ENCODE measurements at regions not wholly inside any gene's neighbourhood (a gene's known extent, or its start where the extent isn't known, plus 50 kb on each side); places are given as distances from the start of the nearest gene placed in this dataset.
"Not testable (repeated sequence)": the region's sequence is repeated elsewhere in the genome, so short reads cannot be mapped to it uniquely, and the experiment has no call there.

- Histone ChIP-seq H3K27ac (ENCODE audit: low read depth, low read length) (peak overlapping the region; percentile 99), H3K4me2 (ENCODE audit: insufficient read depth, low read length) (peak overlapping the region; percentile 86), H3K4me3 (ENCODE audit: insufficient read depth, low read length) (peak overlapping the region; percentile 60), H4K20me1 (ENCODE audit: insufficient read depth, low read length) (no peaks in the 10 kb centered on the region), H2AFZ (ENCODE audit: low read length) (no peak overlapping the region), H3K27me3 (ENCODE audit: insufficient read depth, low read length) (no peaks in the 10 kb centered on the region), H3K9me3 (ENCODE audit: low read depth, low read length) (no peaks in the 10 kb centered on the region), H3K4me1 (ENCODE audit: insufficient read depth, low read length) (peaks cover 16% of the 10 kb centered on the region), H3K36me3 (ENCODE audit: insufficient read depth, low read length) (no peaks in the 10 kb centered on the region), H3K79me2 (ENCODE audit: insufficient read depth, low read length) (no peaks in the 10 kb centered on the region)
- DNase-seq (ENCODE audit: insufficient read length, low spot score, missing footprints), result no peak
- no peak for TF ChIP-seq CTCF (IDR thresholded peaks at IDR 0.05; ENCODE audit: extremely low read depth, low read depth, low read length)
Measured at GRCh38 chr21:38631206-38631605, 132.9 kb upstream of the ERG start.

- no peak overlapping the region for H2AFZ ChIP-seq (ENCODE audit: low read length)
- H3K27me3 ChIP-seq (ENCODE audit: insufficient read depth, low read length), result no peaks in the 10 kb centered on the region
- no peaks in the 10 kb centered on the region for H3K79me2 ChIP-seq (ENCODE audit: insufficient read depth, low read length)
- H3K27ac ChIP-seq (ENCODE audit: low read depth, low read length), result peak overlapping the region; percentile 99
- DNase-seq (ENCODE audit: insufficient read length, low spot score, missing footprints), result no peak
- no peaks in the 10 kb centered on the region for H3K36me3 ChIP-seq (ENCODE audit: insufficient read depth, low read length)
- H3K4me2 ChIP-seq (ENCODE audit: insufficient read depth, low read length), result peak overlapping the region; percentile 86
- H4K20me1 ChIP-seq (ENCODE audit: insufficient read depth, low read length), result no peaks in the 10 kb centered on the region
- H3K4me1 ChIP-seq (ENCODE audit: insufficient read depth, low read length), result peaks cover 16% of the 10 kb centered on the region
- H3K9me3 ChIP-seq (ENCODE audit: low read depth, low read length), result no peaks in the 10 kb centered on the region
- peak overlapping the region; percentile 60 for H3K4me3 ChIP-seq (ENCODE audit: insufficient read depth, low read length)
- no peak for TF ChIP-seq CTCF (IDR thresholded peaks at IDR 0.05; ENCODE audit: extremely low read depth, low read depth, low read length)
Measured at GRCh38 chr21:38631676-38632075, 133.4 kb upstream of the ERG start.

- TF ChIP-seq CTCF (IDR thresholded peaks at IDR 0.05; ENCODE audit: extremely low read depth, low read depth, low read length), result no peak
- no peak for DNase-seq (ENCODE audit: insufficient read length, low spot score, missing footprints)
- peak overlapping the region; percentile 35 for H3K27ac ChIP-seq (ENCODE audit: low read depth, low read length)
- H3K27me3 ChIP-seq (ENCODE audit: insufficient read depth, low read length), result peaks cover 5% of the 10 kb centered on the region
- H3K4me2 ChIP-seq (ENCODE audit: insufficient read depth, low read length), result peak overlapping the region; percentile 9
- H2AFZ ChIP-seq (ENCODE audit: low read length), result no peak overlapping the region
- peaks cover 2% of the 10 kb centered on the region for H3K9me3 ChIP-seq (ENCODE audit: low read depth, low read length)
- peaks cover 7% of the 10 kb centered on the region for H3K4me1 ChIP-seq (ENCODE audit: insufficient read depth, low read length)
- no peaks in the 10 kb centered on the region for H3K36me3 ChIP-seq (ENCODE audit: insufficient read depth, low read length)
- H3K79me2 ChIP-seq (ENCODE audit: insufficient read depth, low read length), result no peaks in the 10 kb centered on the region
- H3K4me3 ChIP-seq (ENCODE audit: insufficient read depth, low read length), result no peak overlapping the region
- no peaks in the 10 kb centered on the region for H4K20me1 ChIP-seq (ENCODE audit: insufficient read depth, low read length)
Measured at GRCh38 chr21:38637161-38637560, 138.9 kb upstream of the ERG start.

GRCh38 chr21:38639571-38640354 is 141.5 kb upstream of the ERG start:
- Histone ChIP-seq H3K4me2 (ENCODE audit: insufficient read depth, low read length) (peak overlapping the region; percentile 81), H4K20me1 (ENCODE audit: insufficient read depth, low read length) (no peaks in the 10 kb centered on the region), H2AFZ (ENCODE audit: low read length) (peak overlapping the region; percentile 76), H3K4me1 (ENCODE audit: insufficient read depth, low read length) (peaks cover 8% of the 10 kb centered on the region), H3K79me2 (ENCODE audit: insufficient read depth, low read length) (no peaks in the 10 kb centered on the region), H3K27ac (ENCODE audit: low read depth, low read length) (peak overlapping the region; percentile 74), H3K4me3 (ENCODE audit: insufficient read depth, low read length) (peak overlapping the region; percentile 63), H3K36me3 (ENCODE audit: insufficient read depth, low read length) (no peaks in the 10 kb centered on the region), H3K9me3 (ENCODE audit: low read depth, low read length) (peaks cover 2% of the 10 kb centered on the region), H3K27me3 (ENCODE audit: insufficient read depth, low read length) (peaks cover 11% of the 10 kb centered on the region)
- no peak for DNase-seq (ENCODE audit: insufficient read length, low spot score, missing footprints)
- TF ChIP-seq CTCF (IDR thresholded peaks at IDR 0.05; ENCODE audit: extremely low read depth, low read depth, low read length), result no peak

- not testable (repeated sequence) for H4K20me1 ChIP-seq (ENCODE audit: insufficient read depth, low read length); H3K4me2 ChIP-seq (ENCODE audit: insufficient read depth, low read length); H3K9me3 ChIP-seq (ENCODE audit: low read depth, low read length); H3K36me3 ChIP-seq (ENCODE audit: insufficient read depth, low read length); H2AFZ ChIP-seq (ENCODE audit: low read length); H3K79me2 ChIP-seq (ENCODE audit: insufficient read depth, low read length); DNase-seq (ENCODE audit: insufficient read length, low spot score, missing footprints); H3K4me3 ChIP-seq (ENCODE audit: insufficient read depth, low read length); H3K27ac ChIP-seq (ENCODE audit: low read depth, low read length)
- H3K4me1 ChIP-seq (ENCODE audit: insufficient read depth, low read length), result peaks cover 12% of the 10 kb centered on the region
- H3K27me3 ChIP-seq (ENCODE audit: insufficient read depth, low read length), result peaks cover 11% of the 10 kb centered on the region
Measured at GRCh38 chr21:38640355-38640742, 142.1 kb upstream of the ERG start.

All from osteoblast (primary cell).